MM.1S (cell line): ENCODE measurements at regions not wholly inside any gene's neighbourhood (a gene's known extent, or its start where the extent isn't known, plus 50 kb on each side); places are given as distances from the start of the nearest gene placed in this dataset.

ENCODE experiments used
- DNase-seq: peaks from one replicate; pipeline ENCODE4 v3.0.0-alpha.2; 2015
- H2AFZ ChIP-seq: fragments of 300-600 bp; sonication (generic); 2 replicates; pipeline ENCODE4 v1.6.0; 2016; ENCODE audit warnings: antibody characterized with exemption, low read length
- H3F3A ChIP-seq: fragments of 300-600 bp; sonication (generic); 2 replicates; pipeline ENCODE4 v1.6.1; 2016; ENCODE audit warnings: mild to moderate bottlenecking, antibody characterized with exemption, low read length, moderate library complexity, mixed read lengths; ENCODE audit not compliant: insufficient read depth
- H3K27ac ChIP-seq: fragments of 300-600 bp; sonication (generic); 2 replicates; pipeline ENCODE4 v1.5.1; 2016; ENCODE audit warnings: mild to moderate bottlenecking, low read length
- H3K27me3 ChIP-seq: fragments of 300-600 bp; sonication (generic); replicated peaks from 2 replicates; pipeline ENCODE4 v1.6.0; 2016; ENCODE audit warnings: low read length; ENCODE audit not compliant: insufficient read depth
- H3K36me3 ChIP-seq: fragments of 300-600 bp; sonication (generic); replicated peaks from 2 replicates; pipeline ENCODE4 v1.6.1; 2016; ENCODE audit warnings: mild to moderate bottlenecking, low read length, mixed read lengths; ENCODE audit not compliant: insufficient read depth
- H3K4me1 ChIP-seq: fragments of 300-600 bp; sonication (generic); 2 replicates; pipeline ENCODE4 v1.6.1; 2016; ENCODE audit warnings: low read length, mixed read lengths
- H3K4me2 ChIP-seq: fragments of 300-600 bp; sonication (generic); 2 replicates; pipeline ENCODE4 v1.6.0; 2016; ENCODE audit warnings: low read depth, low read length
- H3K4me3 ChIP-seq: fragments of 300-600 bp; sonication (generic); 2 replicates; pipeline ENCODE4 v1.5.1; 2016; ENCODE audit warnings: low read length, mixed read lengths
- H3K79me2 ChIP-seq: fragments of 300-600 bp; sonication (generic); 2 replicates; pipeline ENCODE4 v1.6.1; 2016; ENCODE audit warnings: mixed run types, low read length, mixed read lengths
- H3K9ac ChIP-seq: fragments of 300-600 bp; sonication (generic); 2 replicates; pipeline ENCODE4 v1.6.1; 2016; ENCODE audit warnings: low read length, mixed read lengths
- H3K9me2 ChIP-seq: fragments of 300-600 bp; sonication (generic); replicated peaks from 2 replicates; pipeline ENCODE4 v1.6.1; 2016; ENCODE audit warnings: mild to moderate bottlenecking, low read length, mixed read lengths; ENCODE audit not compliant: insufficient read depth
- H3K9me3 ChIP-seq: fragments of 300-600 bp; sonication (generic); replicated peaks from 2 replicates; pipeline ENCODE4 v1.6.1; 2016; ENCODE audit warnings: mild to moderate bottlenecking, low read length, mixed read lengths; ENCODE audit not compliant: insufficient read depth
- H4K20me1 ChIP-seq: fragments of 300-600 bp; sonication (generic); 2 replicates; pipeline ENCODE4 v1.6.1; 2016; ENCODE audit warnings: mild to moderate bottlenecking, low read length, moderate library complexity, mixed read lengths; ENCODE audit not compliant: insufficient read depth
- EZH2 ChIP-seq: fragments of 300-600 bp; sonication (generic); optimal IDR thresholded peaks from 2 replicates; pipeline ENCODE3; 2017; ENCODE audit warnings: low read depth, mild to moderate bottlenecking, antibody characterized with exemption, low read length, mixed read lengths
- EZH2phosphoT487 ChIP-seq: fragments of 300-600 bp; sonication (generic); IDR thresholded peaks from 2 replicates; pipeline ENCODE4 v1.6.1; 2018; ENCODE audit warnings: antibody characterized with exemption, low read length
- TF ChIP-seq, protein P1 (sequence below): fragments of 300-600 bp; sonication (generic); IDR thresholded peaks from 2 replicates; pipeline ENCODE4 v1.5.1; 2016; ENCODE audit warnings: antibody characterized with exemption, low read length, mixed read lengths

GRCh38 chr3:106588739-106589138 is 719.9 kb upstream of the CBLB start:
- TF ChIP-seq EZH2 (no peak), EZH2phosphoT487 (no peak)
- TF ChIP-seq, protein P1, sequence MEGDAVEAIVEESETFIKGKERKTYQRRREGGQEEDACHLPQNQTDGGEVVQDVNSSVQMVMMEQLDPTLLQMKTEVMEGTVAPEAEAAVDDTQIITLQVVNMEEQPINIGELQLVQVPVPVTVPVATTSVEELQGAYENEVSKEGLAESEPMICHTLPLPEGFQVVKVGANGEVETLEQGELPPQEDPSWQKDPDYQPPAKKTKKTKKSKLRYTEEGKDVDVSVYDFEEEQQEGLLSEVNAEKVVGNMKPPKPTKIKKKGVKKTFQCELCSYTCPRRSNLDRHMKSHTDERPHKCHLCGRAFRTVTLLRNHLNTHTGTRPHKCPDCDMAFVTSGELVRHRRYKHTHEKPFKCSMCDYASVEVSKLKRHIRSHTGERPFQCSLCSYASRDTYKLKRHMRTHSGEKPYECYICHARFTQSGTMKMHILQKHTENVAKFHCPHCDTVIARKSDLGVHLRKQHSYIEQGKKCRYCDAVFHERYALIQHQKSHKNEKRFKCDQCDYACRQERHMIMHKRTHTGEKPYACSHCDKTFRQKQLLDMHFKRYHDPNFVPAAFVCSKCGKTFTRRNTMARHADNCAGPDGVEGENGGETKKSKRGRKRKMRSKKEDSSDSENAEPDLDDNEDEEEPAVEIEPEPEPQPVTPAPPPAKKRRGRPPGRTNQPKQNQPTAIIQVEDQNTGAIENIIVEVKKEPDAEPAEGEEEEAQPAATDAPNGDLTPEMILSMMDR = no peak
- H3F3A ChIP-seq = no peaks in the 10 kb centered on the region

DNA sequence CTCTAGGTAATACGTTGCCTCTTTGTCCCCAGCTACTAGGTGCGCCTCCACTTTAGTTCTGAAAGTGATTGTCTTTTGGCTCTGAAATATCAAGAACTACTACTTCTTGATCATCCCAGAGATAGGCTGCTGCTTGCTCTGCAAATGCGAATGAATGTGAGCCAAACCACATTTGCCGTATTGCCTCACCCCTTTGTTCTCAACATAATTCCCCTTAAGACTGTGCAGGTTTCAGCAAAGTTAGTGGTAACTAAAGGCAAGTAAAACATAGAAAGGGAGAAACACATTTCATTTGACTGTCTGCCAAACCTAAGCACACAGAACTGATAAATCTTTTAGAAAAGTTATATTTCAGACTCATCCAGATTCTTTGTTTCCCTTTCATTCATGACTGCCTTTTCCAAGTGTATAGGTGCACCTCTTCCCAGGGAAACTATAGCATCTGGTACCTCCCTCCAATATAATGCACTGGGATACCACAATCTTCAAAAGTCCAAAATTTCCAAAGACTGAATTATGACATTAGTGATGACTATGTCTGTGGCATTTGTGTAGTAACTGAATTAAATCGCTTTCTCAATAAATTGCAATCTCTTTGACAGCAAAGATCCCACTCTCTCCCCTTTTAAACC is 720.6 kb upstream of the CBLB start:
- H3K4me1 ChIP-seq = no peaks in the 10 kb centered on the region
- H3K36me3 ChIP-seq = no peaks in the 10 kb centered on the region
- no peak overlapping the region for H3K9ac ChIP-seq
- no peak overlapping the region for H2AFZ ChIP-seq
- no peak for DNase-seq
- H3K9me3 ChIP-seq = no peaks in the 10 kb centered on the region
- no peaks in the 10 kb centered on the region for H3K27me3 ChIP-seq
- H3K9me2 ChIP-seq = no peaks in the 10 kb centered on the region
- H3K4me2 ChIP-seq = no peak overlapping the region
- no peak overlapping the region for H3K4me3 ChIP-seq
- H3K27ac ChIP-seq = no peak overlapping the region
- H4K20me1 ChIP-seq = no peaks in the 10 kb centered on the region
- no peak for TF ChIP-seq EZH2phosphoT487
- TF ChIP-seq, protein P1 = no peak
- TF ChIP-seq EZH2 = no peak
- H3F3A ChIP-seq = no peaks in the 10 kb centered on the region
- no peaks in the 10 kb centered on the region for H3K79me2 ChIP-seq

More at GRCh38 chr3:106588739-106589138, 719.9 kb upstream of the CBLB start:
- Histone ChIP-seq H3K27me3 (no peaks in the 10 kb centered on the region), H3K9me2 (no peaks in the 10 kb centered on the region), H4K20me1 (no peaks in the 10 kb centered on the region), H3K4me2 (no peak overlapping the region), H3K27ac (no peak overlapping the region), H3K79me2 (no peaks in the 10 kb centered on the region), H3K9ac (no peak overlapping the region), H2AFZ (no peak overlapping the region), H3K9me3 (no peaks in the 10 kb centered on the region), H3K36me3 (no peaks in the 10 kb centered on the region), H3K4me3 (no peak overlapping the region), H3K4me1 (no peaks in the 10 kb centered on the region)
- no peak for DNase-seq

- H3K4me2 ChIP-seq = no peak overlapping the region
- no peak for DNase-seq
- no peaks in the 10 kb centered on the region for H3K79me2 ChIP-seq
- no peak overlapping the region for H3K27ac ChIP-seq
- no peaks in the 10 kb centered on the region for H4K20me1 ChIP-seq
- H3K9me3 ChIP-seq = no peaks in the 10 kb centered on the region
- H3K4me3 ChIP-seq = no peak overlapping the region
- H3K9me2 ChIP-seq = no peaks in the 10 kb centered on the region
- no peaks in the 10 kb centered on the region for H3K4me1 ChIP-seq
- H3K27me3 ChIP-seq = no peaks in the 10 kb centered on the region
- TF ChIP-seq, protein P1 = no peak
- TF ChIP-seq EZH2 (no peak), EZH2phosphoT487 (no peak)
- no peaks in the 10 kb centered on the region for H3K36me3 ChIP-seq
- H2AFZ ChIP-seq = no peak overlapping the region
- H3K9ac ChIP-seq = no peak overlapping the region
- H3F3A ChIP-seq = no peaks in the 10 kb centered on the region
Observed at GRCh38 chr3:106590216-106590615, 721.4 kb upstream of the CBLB start.
